ENCODE measurements at regions not wholly inside any gene's neighbourhood (a gene's known extent, or its start where the extent isn't known, plus 50 kb on each side); places are given as distances from the start of the nearest gene placed in this dataset.

DNA sequence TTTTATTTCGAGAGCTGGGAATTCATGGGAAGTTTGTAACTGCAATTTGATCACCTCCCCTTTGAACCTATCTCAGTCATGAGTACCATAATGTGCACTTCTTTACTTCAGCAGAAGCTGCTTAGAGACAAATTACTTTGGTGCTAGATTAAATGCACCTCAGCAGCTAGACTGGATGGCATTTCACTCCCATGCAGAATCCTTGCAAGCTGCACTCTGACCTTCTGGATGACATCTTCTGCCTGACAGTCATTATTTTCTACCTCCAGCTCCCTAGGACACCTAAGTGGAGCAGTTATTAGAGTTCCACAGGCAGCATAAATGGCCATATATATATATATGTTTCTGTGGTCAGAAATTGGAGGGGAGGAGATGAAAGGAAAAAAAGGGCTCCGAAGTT lies 366.0 kb upstream of the TMPRSS15 start:
- DNase-seq = no peak
- Histone ChIP-seq H3K36me3 (ENCODE audit: insufficient read depth, low read length) (no peaks in the 10 kb centered on the region), H3K4me1 (ENCODE audit: insufficient read depth, low read length) (no peaks in the 10 kb centered on the region), H3K9me3 (ENCODE audit: low read length) (no peaks in the 10 kb centered on the region), H3K4me3 (ENCODE audit: low read length) (no peak overlapping the region), H3K27ac (ENCODE audit: low read depth, low read length) (no peak overlapping the region), H3K27me3 (ENCODE audit: insufficient read depth, low read length, poor library complexity, severe bottlenecking) (no peaks in the 10 kb centered on the region)
- Mint-ChIP-seq H3K36me3 (no peaks in the 10 kb centered on the region), H3K4me1 (no peaks in the 10 kb centered on the region), H3K4me3 (no peak overlapping the region), H3K27me3 (peaks cover 0 to 3% of the 10 kb centered on the region in 2 donors), H3K27ac (no peak overlapping the region), H3K9me3 (peaks cover 2 to 14% (median 7%) of the 10 kb centered on the region in 5 donors)
- POLR2A ChIA-PET = no interaction called here
- CTCF ChIA-PET = no interaction called here

DNA sequence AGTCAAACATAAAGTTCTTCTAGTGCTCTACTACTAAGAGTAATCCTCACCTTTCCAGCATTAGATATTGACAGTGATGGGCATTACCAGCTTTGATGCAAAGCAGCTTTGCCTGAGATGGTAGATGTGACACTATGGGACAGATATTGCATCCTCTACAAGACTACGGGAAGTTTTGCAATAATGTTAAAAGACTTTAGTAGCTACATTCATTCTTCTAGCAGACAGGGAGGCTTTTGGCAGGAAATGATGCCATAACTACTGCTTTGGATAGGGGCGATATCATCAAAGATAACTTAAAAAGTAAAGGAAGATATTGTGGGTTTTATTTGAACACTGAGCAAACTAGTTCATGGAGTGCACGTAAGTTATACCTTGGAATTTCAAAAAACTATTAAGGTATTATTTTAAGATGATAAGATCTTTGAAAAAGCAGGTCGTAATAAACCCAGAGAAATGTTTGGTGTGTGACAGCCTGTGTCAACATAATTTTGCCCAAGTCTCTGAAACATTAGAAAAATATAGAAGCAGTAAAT lies 368.3 kb upstream of the TMPRSS15 start:
- H3K27ac Mint-ChIP-seq = no peak overlapping the region
- no peaks in the 10 kb centered on the region for H3K4me1 Mint-ChIP-seq
- peaks cover 0 to 27% (median 2%) of the 10 kb centered on the region in 5 donors for H3K9me3 Mint-ChIP-seq
- Histone ChIP-seq H3K27ac (ENCODE audit: low read depth, low read length) (no peak overlapping the region), H3K27me3 (ENCODE audit: insufficient read depth, low read length, poor library complexity, severe bottlenecking) (no peaks in the 10 kb centered on the region), H3K4me3 (ENCODE audit: low read length) (no peak overlapping the region), H3K9me3 (ENCODE audit: low read length) (no peaks in the 10 kb centered on the region), H3K36me3 (ENCODE audit: insufficient read depth, low read length) (no peaks in the 10 kb centered on the region), H3K4me1 (ENCODE audit: insufficient read depth, low read length) (no peaks in the 10 kb centered on the region)
- DNase-seq = no peak
- H3K27me3 Mint-ChIP-seq = peaks cover 0 to 1% of the 10 kb centered on the region in 2 donors
- H3K4me3 Mint-ChIP-seq = no peak overlapping the region
- no peaks in the 10 kb centered on the region for H3K36me3 Mint-ChIP-seq
- POLR2A ChIA-PET = no interaction called here
- CTCF ChIA-PET = no interaction called here

- H3K4me1 Mint-ChIP-seq = no peaks in the 10 kb centered on the region
- H3K4me3 ChIP-seq (ENCODE audit: low read length) = no peak overlapping the region
- H3K27me3 ChIP-seq (ENCODE audit: insufficient read depth, low read length, poor library complexity, severe bottlenecking) = no peaks in the 10 kb centered on the region
- no peak overlapping the region for H3K27ac ChIP-seq (ENCODE audit: low read depth, low read length)
- no peaks in the 10 kb centered on the region for H3K4me1 ChIP-seq (ENCODE audit: insufficient read depth, low read length)
- no peaks in the 10 kb centered on the region for H3K36me3 ChIP-seq (ENCODE audit: insufficient read depth, low read length)
- no peak overlapping the region for H3K4me3 Mint-ChIP-seq
- POLR2A ChIA-PET = no interaction called here
- no peaks in the 10 kb centered on the region for H3K9me3 ChIP-seq (ENCODE audit: low read length)
- no peak for DNase-seq
- H3K27me3 Mint-ChIP-seq = peaks cover 0 to 1% of the 10 kb centered on the region in 2 donors
- CTCF ChIA-PET = no interaction called here
- H3K9me3 Mint-ChIP-seq = peaks cover 0 to 28% (median 2%) of the 10 kb centered on the region in 5 donors
- no peaks in the 10 kb centered on the region for H3K36me3 Mint-ChIP-seq
- H3K27ac Mint-ChIP-seq = no peak overlapping the region
These were observed 368.8 kb upstream of the TMPRSS15 start for GRCh38 chr21:18772404-18772803.

GRCh38 chr21:18772897-18773296 lies 369.3 kb upstream of the TMPRSS15 start:
- DNase-seq = no peak
- no peaks in the 10 kb centered on the region for H3K27me3 ChIP-seq (ENCODE audit: insufficient read depth, low read length, poor library complexity, severe bottlenecking)
- no peaks in the 10 kb centered on the region for H3K36me3 Mint-ChIP-seq
- POLR2A ChIA-PET = no interaction called here
- no peak overlapping the region for H3K4me3 Mint-ChIP-seq
- no peak overlapping the region for H3K27ac Mint-ChIP-seq
- H3K27ac ChIP-seq (ENCODE audit: low read depth, low read length) = no peak overlapping the region
- no peak overlapping the region for H3K4me3 ChIP-seq (ENCODE audit: low read length)
- H3K36me3 ChIP-seq (ENCODE audit: insufficient read depth, low read length) = no peaks in the 10 kb centered on the region
- no peaks in the 10 kb centered on the region for H3K9me3 ChIP-seq (ENCODE audit: low read length)
- H3K4me1 Mint-ChIP-seq = no peaks in the 10 kb centered on the region
- no peaks in the 10 kb centered on the region for H3K4me1 ChIP-seq (ENCODE audit: insufficient read depth, low read length)
- H3K9me3 Mint-ChIP-seq = peaks cover 0 to 28% (median 2%) of the 10 kb centered on the region in 5 donors
- peaks cover 0 to 1% of the 10 kb centered on the region in 2 donors for H3K27me3 Mint-ChIP-seq
- CTCF ChIA-PET = no interaction called here

DNA sequence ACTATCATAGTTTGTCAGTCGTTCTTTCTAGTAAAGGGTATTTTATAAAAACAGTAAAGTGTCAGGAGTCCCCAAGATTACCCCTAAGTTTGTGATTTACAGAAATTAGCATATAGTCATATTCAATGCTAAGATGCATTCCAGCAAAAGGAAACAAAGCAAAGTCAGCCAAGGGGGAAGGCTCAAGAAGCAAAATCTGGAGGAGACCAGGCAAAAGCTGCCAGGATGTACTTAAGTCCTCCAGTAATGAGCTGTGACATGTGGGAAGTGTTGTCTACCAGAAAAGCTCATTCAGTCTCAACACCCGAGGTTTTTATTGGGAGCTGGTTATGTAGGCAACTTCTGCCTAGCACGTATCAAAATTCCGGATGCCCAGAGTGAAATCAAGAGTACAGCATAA lies 373.4 kb upstream of the TMPRSS15 start:
- Mint-ChIP-seq H3K4me1 (no peaks in the 10 kb centered on the region), H3K9me3 (peaks cover 2 to 26% (median 4%) of the 10 kb centered on the region in 5 donors), H3K27me3 (peaks cover 0 to 1% of the 10 kb centered on the region in 2 donors), H3K4me3 (no peak overlapping the region), H3K27ac (no peak overlapping the region), H3K36me3 (no peaks in the 10 kb centered on the region)
- Histone ChIP-seq H3K4me3 (ENCODE audit: low read length) (no peak overlapping the region), H3K4me1 (ENCODE audit: insufficient read depth, low read length) (no peaks in the 10 kb centered on the region), H3K27me3 (ENCODE audit: insufficient read depth, low read length, poor library complexity, severe bottlenecking) (no peaks in the 10 kb centered on the region), H3K36me3 (ENCODE audit: insufficient read depth, low read length) (no peaks in the 10 kb centered on the region), H3K27ac (ENCODE audit: low read depth, low read length) (no peak overlapping the region), H3K9me3 (ENCODE audit: low read length) (no peaks in the 10 kb centered on the region)
- DNase-seq = no peak
- ChIA-PET CTCF (no interaction called here), POLR2A (no interaction called here)

GRCh38 chr21:18782721-18783120 lies 379.1 kb upstream of the TMPRSS15 start:
- H3K9me3 ChIP-seq (ENCODE audit: low read length) = no peaks in the 10 kb centered on the region
- no peak for DNase-seq
- H3K27ac ChIP-seq (ENCODE audit: low read depth, low read length) = no peak overlapping the region
- H3K4me1 Mint-ChIP-seq = no peaks in the 10 kb centered on the region
- ChIA-PET POLR2A (no interaction called here), CTCF (no interaction called here)
- H3K9me3 Mint-ChIP-seq = peaks cover 0 to 26% (median 6%) of the 10 kb centered on the region in 5 donors
- H3K36me3 Mint-ChIP-seq = no peaks in the 10 kb centered on the region
- H3K4me1 ChIP-seq (ENCODE audit: insufficient read depth, low read length) = no peaks in the 10 kb centered on the region
- no peak overlapping the region for H3K4me3 Mint-ChIP-seq
- H3K27me3 ChIP-seq (ENCODE audit: insufficient read depth, low read length, poor library complexity, severe bottlenecking) = no peaks in the 10 kb centered on the region
- H3K27me3 Mint-ChIP-seq = no peaks in the 10 kb centered on the region
- H3K4me3 ChIP-seq (ENCODE audit: low read length) = no peak overlapping the region
- no peak overlapping the region for H3K27ac Mint-ChIP-seq
- H3K36me3 ChIP-seq (ENCODE audit: insufficient read depth, low read length) = no peaks in the 10 kb centered on the region

GRCh38 chr21:18801468-18801867 lies 397.9 kb upstream of the TMPRSS15 start:
- Mint-ChIP-seq H3K4me1 (no peaks in the 10 kb centered on the region), H3K27me3 (peaks cover 0 to 1% of the 10 kb centered on the region in 2 donors), H3K9me3 (peaks cover 9 to 44% (median 20%) of the 10 kb centered on the region in 5 donors), H3K36me3 (peaks cover 0 to 2% (median 0%) of the 10 kb centered on the region in 3 donors), H3K27ac (no peak overlapping the region), H3K4me3 (no peak overlapping the region)
- no peaks in the 10 kb centered on the region for H3K36me3 ChIP-seq (ENCODE audit: insufficient read depth, low read length)
- no peaks in the 10 kb centered on the region for H3K9me3 ChIP-seq (ENCODE audit: low read length)
- H3K27ac ChIP-seq (ENCODE audit: low read depth, low read length) = no peak overlapping the region
- H3K4me3 ChIP-seq (ENCODE audit: low read length) = no peak overlapping the region
- H3K4me1 ChIP-seq (ENCODE audit: insufficient read depth, low read length) = no peaks in the 10 kb centered on the region
- no peak for DNase-seq
- POLR2A ChIA-PET = no interaction called here
- H3K27me3 ChIP-seq (ENCODE audit: insufficient read depth, low read length, poor library complexity, severe bottlenecking) = no peaks in the 10 kb centered on the region
- CTCF ChIA-PET = no interaction called here

GRCh38 chr21:18803624-18804023 lies 400.0 kb upstream of the TMPRSS15 start:
- peaks cover 7 to 44% (median 17%) of the 10 kb centered on the region in 5 donors for H3K9me3 Mint-ChIP-seq
- peaks cover 0 to 2% (median 0%) of the 10 kb centered on the region in 3 donors for H3K36me3 Mint-ChIP-seq
- DNase-seq = no peak
- no peak overlapping the region for H3K27ac Mint-ChIP-seq
- Histone ChIP-seq H3K27me3 (ENCODE audit: insufficient read depth, low read length, poor library complexity, severe bottlenecking) (no peaks in the 10 kb centered on the region), H3K9me3 (ENCODE audit: low read length) (no peaks in the 10 kb centered on the region), H3K4me3 (ENCODE audit: low read length) (no peak overlapping the region), H3K4me1 (ENCODE audit: insufficient read depth, low read length) (no peaks in the 10 kb centered on the region), H3K27ac (ENCODE audit: low read depth, low read length) (no peak overlapping the region), H3K36me3 (ENCODE audit: insufficient read depth, low read length) (no peaks in the 10 kb centered on the region)
- H3K27me3 Mint-ChIP-seq = peaks cover 0 to 1% of the 10 kb centered on the region in 2 donors
- CTCF ChIA-PET = no interaction called here
- no peak overlapping the region for H3K4me3 Mint-ChIP-seq
- no peaks in the 10 kb centered on the region for H3K4me1 Mint-ChIP-seq
- POLR2A ChIA-PET = no interaction called here

DNA sequence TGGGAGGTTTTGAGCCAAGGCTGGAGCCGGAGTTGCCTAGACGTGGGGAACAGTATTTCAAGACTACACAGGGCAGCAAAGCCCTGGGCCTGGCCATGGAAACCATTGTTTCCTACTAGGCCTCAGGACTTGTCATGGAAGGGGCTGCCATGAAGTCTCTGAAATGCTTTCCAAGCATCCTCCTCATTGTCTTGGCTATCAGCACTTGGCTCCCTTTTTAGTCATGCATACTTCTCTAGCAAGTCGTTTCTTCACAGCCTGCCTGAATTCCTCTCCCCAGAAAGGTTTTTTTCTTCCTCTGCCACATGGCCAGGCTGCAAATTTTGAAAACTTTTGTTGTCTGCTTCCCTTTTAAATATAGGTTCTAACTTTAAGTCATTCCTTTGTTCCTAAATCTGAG lies 406.6 kb upstream of the TMPRSS15 start:
- no peaks in the 10 kb centered on the region for H3K27me3 ChIP-seq (ENCODE audit: insufficient read depth, low read length, poor library complexity, severe bottlenecking)
- Mint-ChIP-seq H3K36me3 (no peaks in the 10 kb centered on the region), H3K27ac (no peak overlapping the region), H3K9me3 (peaks cover 3 to 28% (median 18%) of the 10 kb centered on the region in 5 donors), H3K4me3 (no peak overlapping the region), H3K27me3 (no peaks in the 10 kb centered on the region), H3K4me1 (no peaks in the 10 kb centered on the region)
- no peaks in the 10 kb centered on the region for H3K36me3 ChIP-seq (ENCODE audit: insufficient read depth, low read length)
- no peak for DNase-seq
- H3K4me3 ChIP-seq (ENCODE audit: low read length) = no peak overlapping the region
- ChIA-PET POLR2A (no interaction called here), CTCF (no interaction called here)
- no peaks in the 10 kb centered on the region for H3K9me3 ChIP-seq (ENCODE audit: low read length)
- no peak overlapping the region for H3K27ac ChIP-seq (ENCODE audit: low read depth, low read length)
- no peaks in the 10 kb centered on the region for H3K4me1 ChIP-seq (ENCODE audit: insufficient read depth, low read length)
